ENCODE measurements at regions not wholly inside any gene's neighbourhood (a gene's known extent, or its start where the extent isn't known, plus 50 kb on each side); places are given as distances from the start of the nearest gene placed in this dataset.

DNA sequence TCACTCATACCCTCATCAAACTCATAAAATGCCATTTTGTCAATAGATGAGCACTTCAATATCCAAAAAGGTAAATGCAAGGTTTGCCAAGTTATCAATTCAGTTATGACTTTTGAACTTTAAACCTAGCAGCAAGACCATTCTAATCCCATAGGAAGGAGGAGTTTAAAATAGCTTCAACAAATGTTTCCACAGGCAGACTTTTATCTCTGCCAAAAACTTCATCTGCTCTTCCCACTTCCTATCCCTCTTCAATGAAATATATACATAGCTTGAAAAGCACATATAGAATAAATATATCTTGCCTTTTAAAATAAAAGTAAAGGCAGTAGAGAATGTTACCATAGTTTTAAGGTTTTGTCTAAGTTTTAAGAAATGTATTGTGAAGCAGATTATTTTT is 1749.1 kb upstream of the SEL1L start:
- H3K4me1 ChIP-seq = no peaks in the 10 kb centered on the region
- H3K9ac ChIP-seq = no peak overlapping the region
- TF ChIP-seq, protein P1, sequence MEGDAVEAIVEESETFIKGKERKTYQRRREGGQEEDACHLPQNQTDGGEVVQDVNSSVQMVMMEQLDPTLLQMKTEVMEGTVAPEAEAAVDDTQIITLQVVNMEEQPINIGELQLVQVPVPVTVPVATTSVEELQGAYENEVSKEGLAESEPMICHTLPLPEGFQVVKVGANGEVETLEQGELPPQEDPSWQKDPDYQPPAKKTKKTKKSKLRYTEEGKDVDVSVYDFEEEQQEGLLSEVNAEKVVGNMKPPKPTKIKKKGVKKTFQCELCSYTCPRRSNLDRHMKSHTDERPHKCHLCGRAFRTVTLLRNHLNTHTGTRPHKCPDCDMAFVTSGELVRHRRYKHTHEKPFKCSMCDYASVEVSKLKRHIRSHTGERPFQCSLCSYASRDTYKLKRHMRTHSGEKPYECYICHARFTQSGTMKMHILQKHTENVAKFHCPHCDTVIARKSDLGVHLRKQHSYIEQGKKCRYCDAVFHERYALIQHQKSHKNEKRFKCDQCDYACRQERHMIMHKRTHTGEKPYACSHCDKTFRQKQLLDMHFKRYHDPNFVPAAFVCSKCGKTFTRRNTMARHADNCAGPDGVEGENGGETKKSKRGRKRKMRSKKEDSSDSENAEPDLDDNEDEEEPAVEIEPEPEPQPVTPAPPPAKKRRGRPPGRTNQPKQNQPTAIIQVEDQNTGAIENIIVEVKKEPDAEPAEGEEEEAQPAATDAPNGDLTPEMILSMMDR (IDR thresholded peaks at IDR 0.05) = no peak
- H3K4me3 ChIP-seq (ENCODE audit: low read depth, low read length) = no peak overlapping the region
- no peaks in the 10 kb centered on the region for H3K79me2 ChIP-seq
- no peaks in the 10 kb centered on the region for H3K27me3 ChIP-seq (ENCODE audit: control insufficient read depth, insufficient read depth, low read length)
- no peaks in the 10 kb centered on the region for H3K9me3 ChIP-seq (ENCODE audit: control insufficient read depth, low read length)
- no peak overlapping the region for H3K27ac ChIP-seq
- no peak overlapping the region for H2AFZ ChIP-seq
- no peaks in the 10 kb centered on the region for H3K36me3 ChIP-seq (ENCODE audit: control insufficient read depth, insufficient read depth, low read length)
- no peak overlapping the region for H3K4me2 ChIP-seq (ENCODE audit: low read length)

GRCh38 chr14:83287300-83287699 is 1753.6 kb upstream of the SEL1L start:
- H3K4me2 ChIP-seq (ENCODE audit: low read length) = no peak overlapping the region
- TF ChIP-seq, protein P1 (IDR thresholded peaks at IDR 0.05) = no peak
- H3K27ac ChIP-seq = no peak overlapping the region
- H3K9ac ChIP-seq = no peak overlapping the region
- H3K27me3 ChIP-seq (ENCODE audit: control insufficient read depth, insufficient read depth, low read length) = no peaks in the 10 kb centered on the region
- H3K9me3 ChIP-seq (ENCODE audit: control insufficient read depth, low read length) = no peaks in the 10 kb centered on the region
- H3K4me1 ChIP-seq = no peaks in the 10 kb centered on the region
- H3K79me2 ChIP-seq = no peaks in the 10 kb centered on the region
- H3K36me3 ChIP-seq (ENCODE audit: control insufficient read depth, insufficient read depth, low read length) = no peaks in the 10 kb centered on the region
- H3K4me3 ChIP-seq (ENCODE audit: low read depth, low read length) = no peak overlapping the region
- H2AFZ ChIP-seq = no peak overlapping the region

GRCh38 chr14:83289390-83289789 is 1755.7 kb upstream of the SEL1L start:
- Histone ChIP-seq H3K27ac (no peak overlapping the region), H3K4me1 (no peaks in the 10 kb centered on the region), H3K27me3 (ENCODE audit: control insufficient read depth, insufficient read depth, low read length) (no peaks in the 10 kb centered on the region), H3K36me3 (ENCODE audit: control insufficient read depth, insufficient read depth, low read length) (no peaks in the 10 kb centered on the region), H3K4me2 (ENCODE audit: low read length) (no peak overlapping the region), H3K9me3 (ENCODE audit: control insufficient read depth, low read length) (no peaks in the 10 kb centered on the region), H2AFZ (no peak overlapping the region), H3K79me2 (no peaks in the 10 kb centered on the region), H3K9ac (no peak overlapping the region), H3K4me3 (ENCODE audit: low read depth, low read length) (no peak overlapping the region)
- TF ChIP-seq, protein P1 (IDR thresholded peaks at IDR 0.05) = no peak

DNA sequence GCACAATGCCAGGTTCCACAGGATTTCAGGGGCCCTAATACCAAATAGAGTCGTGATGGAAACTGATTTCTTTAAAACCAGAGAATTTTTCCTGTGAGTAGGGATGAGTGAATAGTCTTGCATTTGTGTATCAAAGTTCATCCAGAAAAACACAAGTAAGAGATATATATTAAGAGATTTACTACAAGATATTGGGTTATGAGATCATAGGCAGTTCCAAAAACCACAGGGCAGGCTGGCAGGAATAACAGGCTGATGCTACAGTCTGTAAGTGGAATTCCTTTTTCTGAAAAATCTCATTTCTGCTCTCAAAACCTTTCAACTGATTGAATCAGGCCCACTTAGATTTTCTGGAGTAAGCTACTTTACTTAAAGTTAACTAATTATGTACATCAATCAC is 1756.2 kb upstream of the SEL1L start:
- no peaks in the 10 kb centered on the region for H3K36me3 ChIP-seq (ENCODE audit: control insufficient read depth, insufficient read depth, low read length)
- H3K27ac ChIP-seq = no peak overlapping the region
- no peaks in the 10 kb centered on the region for H3K9me3 ChIP-seq (ENCODE audit: control insufficient read depth, low read length)
- no peaks in the 10 kb centered on the region for H3K4me1 ChIP-seq
- H3K4me2 ChIP-seq (ENCODE audit: low read length) = no peak overlapping the region
- H3K4me3 ChIP-seq (ENCODE audit: low read depth, low read length) = no peak overlapping the region
- TF ChIP-seq, protein P1 (IDR thresholded peaks at IDR 0.05) = no peak
- no peak overlapping the region for H3K9ac ChIP-seq
- H3K27me3 ChIP-seq (ENCODE audit: control insufficient read depth, insufficient read depth, low read length) = no peaks in the 10 kb centered on the region
- no peaks in the 10 kb centered on the region for H3K79me2 ChIP-seq
- no peak overlapping the region for H2AFZ ChIP-seq

DNA sequence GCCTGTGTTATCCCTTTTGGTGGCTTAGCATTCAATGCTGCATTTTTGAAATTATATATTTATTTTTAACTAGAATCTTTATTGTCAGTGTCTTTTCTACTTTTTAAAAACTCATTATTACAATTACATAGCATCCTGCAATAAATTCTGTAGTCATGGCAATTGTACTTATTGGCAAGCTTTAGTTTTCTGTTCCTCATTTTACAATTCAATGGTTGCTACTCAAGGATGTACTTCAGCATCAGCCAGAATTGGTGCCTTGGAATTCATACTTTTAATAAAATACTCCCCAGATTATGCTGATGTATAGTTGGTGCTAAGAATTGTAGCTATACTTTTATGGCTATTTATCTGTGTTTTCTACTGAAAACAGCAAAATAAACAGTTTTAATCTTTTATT is 1756.8 kb upstream of the SEL1L start:
- no peaks in the 10 kb centered on the region for H3K9me3 ChIP-seq (ENCODE audit: control insufficient read depth, low read length)
- no peak overlapping the region for H2AFZ ChIP-seq
- H3K79me2 ChIP-seq = no peaks in the 10 kb centered on the region
- H3K4me1 ChIP-seq = no peaks in the 10 kb centered on the region
- no peaks in the 10 kb centered on the region for H3K36me3 ChIP-seq (ENCODE audit: control insufficient read depth, insufficient read depth, low read length)
- H3K27ac ChIP-seq = no peak overlapping the region
- H3K4me2 ChIP-seq (ENCODE audit: low read length) = no peak overlapping the region
- no peak overlapping the region for H3K9ac ChIP-seq
- no peak overlapping the region for H3K4me3 ChIP-seq (ENCODE audit: low read depth, low read length)
- no peaks in the 10 kb centered on the region for H3K27me3 ChIP-seq (ENCODE audit: control insufficient read depth, insufficient read depth, low read length)
- TF ChIP-seq, protein P1 (IDR thresholded peaks at IDR 0.05) = no peak
